ENCODE measurements at regions not wholly inside any gene's neighbourhood (a gene's known extent, or its start where the extent isn't known, plus 50 kb on each side); places are given as distances from the start of the nearest gene placed in this dataset.
"Not testable (repeated sequence)": the region's sequence is repeated elsewhere in the genome, so short reads cannot be mapped to it uniquely, and the experiment has no call there.

DNA sequence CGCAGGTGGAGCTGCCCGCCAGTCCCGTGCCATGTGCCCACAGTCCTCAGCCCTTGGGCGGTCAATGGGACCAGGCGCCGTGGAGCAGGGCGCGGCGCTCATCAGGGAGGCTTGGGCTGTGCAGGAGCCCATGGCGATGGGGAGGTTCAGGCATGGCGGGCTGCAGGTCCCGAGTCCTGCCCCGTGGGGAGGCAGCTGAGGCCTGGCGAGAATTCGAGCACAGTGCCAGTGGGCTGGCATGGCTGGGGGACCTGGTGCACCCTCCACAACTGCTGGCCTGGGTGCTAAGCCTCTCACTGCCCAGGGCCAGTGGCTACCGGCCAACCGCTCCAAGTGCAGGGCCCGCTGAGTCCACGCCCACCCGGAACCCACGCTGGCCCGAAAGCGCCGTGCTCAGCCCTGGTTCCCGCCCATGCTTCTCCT is 646.5 kb downstream of the GABRG1 start:
- TF ChIP-seq, protein P1, sequence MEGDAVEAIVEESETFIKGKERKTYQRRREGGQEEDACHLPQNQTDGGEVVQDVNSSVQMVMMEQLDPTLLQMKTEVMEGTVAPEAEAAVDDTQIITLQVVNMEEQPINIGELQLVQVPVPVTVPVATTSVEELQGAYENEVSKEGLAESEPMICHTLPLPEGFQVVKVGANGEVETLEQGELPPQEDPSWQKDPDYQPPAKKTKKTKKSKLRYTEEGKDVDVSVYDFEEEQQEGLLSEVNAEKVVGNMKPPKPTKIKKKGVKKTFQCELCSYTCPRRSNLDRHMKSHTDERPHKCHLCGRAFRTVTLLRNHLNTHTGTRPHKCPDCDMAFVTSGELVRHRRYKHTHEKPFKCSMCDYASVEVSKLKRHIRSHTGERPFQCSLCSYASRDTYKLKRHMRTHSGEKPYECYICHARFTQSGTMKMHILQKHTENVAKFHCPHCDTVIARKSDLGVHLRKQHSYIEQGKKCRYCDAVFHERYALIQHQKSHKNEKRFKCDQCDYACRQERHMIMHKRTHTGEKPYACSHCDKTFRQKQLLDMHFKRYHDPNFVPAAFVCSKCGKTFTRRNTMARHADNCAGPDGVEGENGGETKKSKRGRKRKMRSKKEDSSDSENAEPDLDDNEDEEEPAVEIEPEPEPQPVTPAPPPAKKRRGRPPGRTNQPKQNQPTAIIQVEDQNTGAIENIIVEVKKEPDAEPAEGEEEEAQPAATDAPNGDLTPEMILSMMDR (IDR thresholded peaks at IDR 0.05; ENCODE audit: low read depth, low read length), result no peak
- TF ChIP-seq, protein P2, sequence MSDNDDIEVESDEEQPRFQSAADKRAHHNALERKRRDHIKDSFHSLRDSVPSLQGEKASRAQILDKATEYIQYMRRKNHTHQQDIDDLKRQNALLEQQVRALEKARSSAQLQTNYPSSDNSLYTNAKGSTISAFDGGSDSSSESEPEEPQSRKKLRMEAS (IDR thresholded peaks at IDR 0.05; ENCODE audit: low read depth, low read length), result no peak
- TF ChIP-seq POLR2A (IDR thresholded peaks at IDR 0.05; ENCODE audit: extremely low read depth, insufficient read length), result no peak
- no peak for TF ChIP-seq MYC (IDR thresholded peaks at IDR 0.05; ENCODE audit: low read depth, low read length)
- no peak for DNase-seq (ENCODE audit: low read depth)
- H3K4me3 ChIP-seq (ENCODE audit: low read depth, low read length), result no peak overlapping the region

DNA sequence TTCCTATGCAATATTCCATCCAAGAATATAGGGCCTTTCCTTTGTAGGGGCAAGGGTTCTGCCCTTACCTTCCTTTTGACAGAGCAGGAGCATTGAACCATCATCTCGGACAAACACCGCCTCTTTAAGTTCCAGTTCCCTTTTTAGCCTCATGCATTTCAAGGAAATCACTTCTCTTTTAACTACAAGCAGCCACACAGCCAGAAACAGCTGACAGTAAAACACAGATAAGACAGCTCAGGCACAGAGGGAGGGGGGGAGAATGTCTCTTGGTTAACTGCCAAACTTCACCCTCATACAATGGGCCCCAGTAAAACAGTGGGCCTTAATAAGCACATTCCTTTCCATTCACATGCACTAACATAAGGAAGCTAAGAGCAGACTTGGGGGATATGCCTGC is 648.3 kb downstream of the GABRG1 start:
- H3K4me3 ChIP-seq (ENCODE audit: low read depth, low read length), result no peak overlapping the region
- no peak for DNase-seq (ENCODE audit: low read depth)
- TF ChIP-seq, protein P2 (IDR thresholded peaks at IDR 0.05; ENCODE audit: low read depth, low read length), result no peak
- TF ChIP-seq, protein P1 (IDR thresholded peaks at IDR 0.05; ENCODE audit: low read depth, low read length), result no peak

DNA sequence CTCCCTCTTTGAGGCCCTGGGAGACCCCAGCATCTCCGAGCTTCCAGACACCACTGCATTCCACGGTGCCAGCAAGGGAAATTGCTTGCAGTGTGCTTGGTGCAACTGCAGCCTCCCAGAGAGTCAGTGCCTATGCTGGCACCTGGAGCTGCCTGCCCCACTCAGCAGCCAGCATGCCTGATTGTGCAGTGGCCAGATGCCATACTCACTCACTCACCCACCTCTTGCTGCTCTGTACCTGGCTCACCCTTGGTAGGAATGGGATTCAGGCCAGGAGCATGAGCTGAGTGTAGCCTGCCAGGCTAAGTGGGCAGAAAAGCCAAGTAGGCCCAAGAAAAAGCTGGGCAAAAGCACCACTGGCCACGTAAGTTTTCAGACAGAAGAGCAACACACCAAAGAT is 651.4 kb downstream of the GABRG1 start:
- TF ChIP-seq, protein P2 (IDR thresholded peaks at IDR 0.05; ENCODE audit: low read depth, low read length), result no peak
- TF ChIP-seq, protein P1 (IDR thresholded peaks at IDR 0.05; ENCODE audit: low read depth, low read length), result no peak
- TF ChIP-seq POLR2A (IDR thresholded peaks at IDR 0.05; ENCODE audit: extremely low read depth, insufficient read length) (no peak), MYC (IDR thresholded peaks at IDR 0.05; ENCODE audit: low read depth, low read length) (no peak)
- no peak overlapping the region for H3K4me3 ChIP-seq (ENCODE audit: low read depth, low read length)
- no peak for DNase-seq (ENCODE audit: low read depth)

DNA sequence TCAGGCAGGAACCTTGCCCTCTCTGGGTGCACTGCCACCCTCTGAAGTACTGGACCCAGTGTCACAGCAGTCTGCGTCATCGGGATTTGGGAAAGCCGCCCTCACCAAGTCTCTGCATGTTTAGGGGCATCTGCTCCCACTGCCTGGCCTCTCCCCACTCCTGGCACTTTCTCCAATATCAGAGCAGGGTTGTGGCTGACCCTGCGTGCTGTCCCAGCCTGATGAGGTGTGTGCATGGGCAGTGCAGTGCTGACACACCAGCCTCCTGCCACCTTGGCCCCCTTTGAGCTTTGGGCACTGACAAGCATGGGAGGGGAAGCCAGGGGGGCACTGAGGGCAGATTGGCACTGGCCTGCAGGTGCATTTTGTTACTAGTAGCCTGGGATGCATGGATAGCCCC is 652.5 kb downstream of the GABRG1 start:
- no peak for DNase-seq (ENCODE audit: low read depth)
- H3K4me3 ChIP-seq (ENCODE audit: low read depth, low read length), result no peak overlapping the region
- no peak for TF ChIP-seq MYC (IDR thresholded peaks at IDR 0.05; ENCODE audit: low read depth, low read length)
- TF ChIP-seq, protein P2 (IDR thresholded peaks at IDR 0.05; ENCODE audit: low read depth, low read length), result no peak
- TF ChIP-seq, protein P1 (IDR thresholded peaks at IDR 0.05; ENCODE audit: low read depth, low read length), result no peak
- no peak for TF ChIP-seq POLR2A (IDR thresholded peaks at IDR 0.05; ENCODE audit: extremely low read depth, insufficient read length)

DNA sequence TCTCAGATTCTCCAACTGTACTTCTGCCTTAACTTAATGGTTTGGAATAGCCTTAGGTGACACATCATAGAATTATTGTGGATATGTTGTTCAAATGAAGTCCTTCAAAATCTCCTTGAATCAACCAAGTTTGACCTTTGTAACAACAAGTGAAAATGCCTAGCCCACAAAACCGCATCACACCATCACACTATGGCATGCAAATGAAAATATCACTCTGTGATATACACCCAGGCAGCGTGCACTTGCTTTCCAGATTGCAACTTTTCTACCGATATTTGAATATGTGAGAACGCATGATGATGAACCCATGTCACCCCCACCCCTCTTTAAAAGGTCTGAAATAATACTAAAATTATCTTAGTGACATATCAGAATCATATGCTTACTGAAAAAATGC is 656.7 kb downstream of the GABRG1 start:
- TF ChIP-seq MYC (IDR thresholded peaks at IDR 0.05; ENCODE audit: low read depth, low read length) (no peak), POLR2A (IDR thresholded peaks at IDR 0.05; ENCODE audit: extremely low read depth, insufficient read length) (no peak)
- TF ChIP-seq, protein P1 (IDR thresholded peaks at IDR 0.05; ENCODE audit: low read depth, low read length), result no peak
- TF ChIP-seq, protein P2 (IDR thresholded peaks at IDR 0.05; ENCODE audit: low read depth, low read length), result no peak
- DNase-seq (ENCODE audit: low read depth), result no peak
- H3K4me3 ChIP-seq (ENCODE audit: low read depth, low read length), result no peak overlapping the region

DNA sequence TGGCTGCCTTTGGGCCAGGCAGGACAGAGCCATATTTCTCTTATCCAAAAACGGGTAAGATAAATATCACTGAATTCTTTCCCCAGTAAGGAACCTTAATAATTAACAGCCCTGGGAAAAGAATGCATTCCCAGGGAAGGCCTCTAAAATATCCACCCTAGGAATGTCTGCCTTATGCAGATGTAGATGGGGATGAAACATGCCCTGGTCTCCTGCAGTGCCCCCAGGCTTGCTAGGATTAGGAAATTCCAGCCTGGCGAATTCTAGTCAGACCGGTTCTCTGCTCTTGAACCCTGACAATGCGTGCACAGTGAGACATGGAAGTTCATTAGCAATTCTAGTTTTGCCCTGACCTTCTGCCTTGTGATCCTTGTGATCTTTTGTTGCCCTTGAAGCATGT is 663.7 kb downstream of the GABRG1 start:
- not testable (repeated sequence) for H3K4me3 ChIP-seq (ENCODE audit: low read depth, low read length); DNase-seq (ENCODE audit: low read depth)

Data from NB4 (cell line).